Karpas-422 (cell line): ENCODE measurements at regions not wholly inside any gene's neighbourhood (a gene's known extent, or its start where the extent isn't known, plus 50 kb on each side); places are given as distances from the start of the nearest gene placed in this dataset.

ENCODE experiments used
- DNase-seq: peaks from one replicate; pipeline ENCODE4 v3.0.0-alpha.2; 2015
- H2AFZ ChIP-seq: fragments of 200-600 bp; sonication (generic); 2 replicates; pipeline ENCODE4 v1.6.1; 2014; ENCODE audit warnings: antibody characterized with exemption, low read length, mixed read lengths
- H3K27ac ChIP-seq: fragments of 200-600 bp; sonication (generic); 2 replicates; pipeline ENCODE4 v1.5.1; 2014; ENCODE audit warnings: mild to moderate bottlenecking, low read length, moderate library complexity
- H3K27me3 ChIP-seq: fragments of 200-600 bp; sonication (generic); 2 replicates; pipeline ENCODE4 v1.6.1; 2014; ENCODE audit warnings: low read length, mixed read lengths
- H3K36me3 ChIP-seq: fragments of 200-600 bp; sonication (generic); 2 replicates; pipeline ENCODE4 v1.6.1; 2014; ENCODE audit warnings: low read length, mixed read lengths; ENCODE audit not compliant: insufficient read depth
- H3K4me1 ChIP-seq: fragments of 200-600 bp; sonication (generic); 2 replicates; pipeline ENCODE4 v1.6.1; 2014; ENCODE audit warnings: mild to moderate bottlenecking, low read length, mixed read lengths
- H3K4me2 ChIP-seq: fragments of 200-600 bp; sonication (generic); 2 replicates; pipeline ENCODE4 v1.6.1; 2014; ENCODE audit warnings: low read length, low read depth, mild to moderate bottlenecking; ENCODE audit not compliant: poor library complexity, severe bottlenecking
- H3K4me3 ChIP-seq: fragments of 200-600 bp; sonication (generic); 2 replicates; pipeline ENCODE4 v1.5.1; 2014; ENCODE audit warnings: mild to moderate bottlenecking, antibody characterized with exemption, low read length, mixed read lengths
- H3K79me2 ChIP-seq: fragments of 200-600 bp; sonication (generic); 2 replicates; pipeline ENCODE4 v1.6.1; 2014; ENCODE audit warnings: mild to moderate bottlenecking, low read length, mixed read lengths
- H3K9ac ChIP-seq: fragments of 200-600 bp; sonication (generic); 2 replicates; pipeline ENCODE4 v1.6.0; 2014; ENCODE audit warnings: low read length
- H3K9me2 ChIP-seq: fragments of 200-600 bp; sonication (generic), shearing (Covaris generic); replicated peaks from 2 replicates; pipeline ENCODE4 v1.6.0; 2014; ENCODE audit warnings: mild to moderate bottlenecking, low read length, moderate library complexity; ENCODE audit not compliant: insufficient read depth
- H3K9me3 ChIP-seq: fragments of 300-700, 200-600 bp; sonication (generic); 2 replicates; pipeline ENCODE4 v1.6.1; 2014; ENCODE audit warnings: low read length, mixed read lengths
- H4K20me1 ChIP-seq: fragments of 200-600 bp; sonication (generic); 2 replicates; pipeline ENCODE4 v1.6.1; 2014; ENCODE audit warnings: mild to moderate bottlenecking, antibody characterized with exemption, low read length, low read depth; ENCODE audit not compliant: insufficient read depth

- no peak for DNase-seq
- no peaks in the 10 kb centered on the region for H3K79me2 ChIP-seq
- no peaks in the 10 kb centered on the region for H3K36me3 ChIP-seq
- no peaks in the 10 kb centered on the region for H3K9me3 ChIP-seq
- no peak overlapping the region for H3K4me3 ChIP-seq
- no peak overlapping the region for H3K4me2 ChIP-seq
- H3K27me3 ChIP-seq: 0 out of 2 replicates have a peak, but pooled peaks cover 3% of the 10 kb centered on the region
- no peak overlapping the region for H3K9ac ChIP-seq
- H4K20me1 ChIP-seq: no peaks in the 10 kb centered on the region
- H3K4me1 ChIP-seq: no peaks in the 10 kb centered on the region
- no peak overlapping the region for H2AFZ ChIP-seq
- no peaks in the 10 kb centered on the region for H3K9me2 ChIP-seq
- no peak overlapping the region for H3K27ac ChIP-seq
These were observed 57.8 kb upstream of the CTAGE1 start for GRCh38 chr18:22475426-22476100.

GRCh38 chr18:22477222-22477621, 59.5 kb upstream of the CTAGE1 start:
- H3K9me3 ChIP-seq: no peaks in the 10 kb centered on the region
- H3K9me2 ChIP-seq: no peaks in the 10 kb centered on the region
- no peaks in the 10 kb centered on the region for H4K20me1 ChIP-seq
- H3K79me2 ChIP-seq: no peaks in the 10 kb centered on the region
- 0 out of 2 replicates have a peak, but pooled peaks cover 3% of the 10 kb centered on the region for H3K27me3 ChIP-seq
- H3K4me1 ChIP-seq: no peaks in the 10 kb centered on the region
- H3K36me3 ChIP-seq: no peaks in the 10 kb centered on the region
- no peak overlapping the region for H3K27ac ChIP-seq
- H3K4me2 ChIP-seq: no peak overlapping the region
- no peak for DNase-seq
- H3K9ac ChIP-seq: no peak overlapping the region
- no peak overlapping the region for H2AFZ ChIP-seq
- H3K4me3 ChIP-seq: no peak overlapping the region

- Histone ChIP-seq H3K36me3 (no peaks in the 10 kb centered on the region), H3K9ac (no peak overlapping the region), H4K20me1 (no peaks in the 10 kb centered on the region), H3K9me3 (no peaks in the 10 kb centered on the region), H3K27me3 (0 out of 2 replicates have a peak, but pooled peaks cover 2% of the 10 kb centered on the region), H3K27ac (no peak overlapping the region), H3K4me3 (no peak overlapping the region), H2AFZ (no peak overlapping the region), H3K79me2 (no peaks in the 10 kb centered on the region), H3K4me2 (no peak overlapping the region), H3K4me1 (no peaks in the 10 kb centered on the region), H3K9me2 (no peaks in the 10 kb centered on the region)
- no peak for DNase-seq
These were observed 65.2 kb upstream of the CTAGE1 start for GRCh38 chr18:22482948-22483347.

GRCh38 chr18:22483407-22483806, 65.7 kb upstream of the CTAGE1 start:
- Histone ChIP-seq H3K9ac (no peak overlapping the region), H3K4me3 (no peak overlapping the region), H3K27ac (no peak overlapping the region), H3K36me3 (no peaks in the 10 kb centered on the region), H3K9me2 (no peaks in the 10 kb centered on the region), H3K4me2 (no peak overlapping the region), H3K27me3 (0 out of 2 replicates have a peak, but pooled peaks cover 2% of the 10 kb centered on the region), H3K4me1 (no peaks in the 10 kb centered on the region), H2AFZ (no peak overlapping the region), H3K9me3 (no peaks in the 10 kb centered on the region), H4K20me1 (no peaks in the 10 kb centered on the region), H3K79me2 (no peaks in the 10 kb centered on the region)
- no peak for DNase-seq

GRCh38 chr18:22484471-22484870, 66.8 kb upstream of the CTAGE1 start:
- Histone ChIP-seq H3K79me2 (no peaks in the 10 kb centered on the region), H2AFZ (no peak overlapping the region), H3K9ac (no peak overlapping the region), H3K27me3 (0 out of 2 replicates have a peak, but pooled peaks cover 2% of the 10 kb centered on the region), H3K4me1 (no peaks in the 10 kb centered on the region), H3K36me3 (no peaks in the 10 kb centered on the region), H3K27ac (no peak overlapping the region), H3K4me3 (no peak overlapping the region), H3K9me3 (no peaks in the 10 kb centered on the region), H3K4me2 (no peak overlapping the region), H3K9me2 (no peaks in the 10 kb centered on the region), H4K20me1 (no peaks in the 10 kb centered on the region)
- no peak for DNase-seq

- Histone ChIP-seq H3K27me3 (0 out of 2 replicates have a peak, but pooled peaks cover 2% of the 10 kb centered on the region), H3K36me3 (no peaks in the 10 kb centered on the region), H3K27ac (no peak overlapping the region), H4K20me1 (no peaks in the 10 kb centered on the region), H3K9me2 (no peaks in the 10 kb centered on the region), H3K4me3 (no peak overlapping the region), H3K79me2 (no peaks in the 10 kb centered on the region), H2AFZ (no peak overlapping the region), H3K4me1 (no peaks in the 10 kb centered on the region), H3K9me3 (no peaks in the 10 kb centered on the region), H3K9ac (no peak overlapping the region), H3K4me2 (no peak overlapping the region)
- DNase-seq: no peak
These were observed 68.1 kb upstream of the CTAGE1 start for GRCh38 chr18:22485808-22486244.

- Histone ChIP-seq H3K27me3 (0 out of 2 replicates have a peak, but pooled peaks cover 2% of the 10 kb centered on the region), H3K9me2 (no peaks in the 10 kb centered on the region), H3K9ac (no peak overlapping the region), H3K27ac (no peak overlapping the region), H4K20me1 (no peaks in the 10 kb centered on the region), H3K4me1 (no peaks in the 10 kb centered on the region), H3K4me2 (no peak overlapping the region), H3K79me2 (no peaks in the 10 kb centered on the region), H3K36me3 (no peaks in the 10 kb centered on the region), H2AFZ (no peak overlapping the region), H3K9me3 (no peaks in the 10 kb centered on the region), H3K4me3 (no peak overlapping the region)
- no peak for DNase-seq
These were observed 69.0 kb upstream of the CTAGE1 start for GRCh38 chr18:22486667-22487066.

- no peaks in the 10 kb centered on the region for H3K36me3 ChIP-seq
- no peaks in the 10 kb centered on the region for H3K79me2 ChIP-seq
- H3K27me3 ChIP-seq: 0 out of 2 replicates have a peak, but pooled peaks cover 2% of the 10 kb centered on the region
These were observed 70.8 kb upstream of the CTAGE1 start for GRCh38 chr18:22488554-22488953.

More at GRCh38 chr18:22488554-22488953, 70.8 kb upstream of the CTAGE1 start:
- DNase-seq: no peak
- no peaks in the 10 kb centered on the region for H3K9me3 ChIP-seq
- H3K9me2 ChIP-seq: no peaks in the 10 kb centered on the region
- H2AFZ ChIP-seq: no peak overlapping the region
- no peak overlapping the region for H3K9ac ChIP-seq
- no peaks in the 10 kb centered on the region for H4K20me1 ChIP-seq
- no peak overlapping the region for H3K4me2 ChIP-seq
- H3K27ac ChIP-seq: no peak overlapping the region
- H3K4me3 ChIP-seq: no peak overlapping the region
- no peaks in the 10 kb centered on the region for H3K4me1 ChIP-seq
